GM12878 (cell line): ENCODE measurements at regions not wholly inside any gene's neighbourhood (a gene's known extent, or its start where the extent isn't known, plus 50 kb on each side); places are given as distances from the start of the nearest gene placed in this dataset.

Experiments
- EZH2 ChIP-seq: IDR thresholded peaks from 2 replicates; pipeline ENCODE4 v1.6.1; 2012; ENCODE audit warnings: low read depth, mild to moderate bottlenecking, control low read depth, inconsistent platforms, low read length, borderline replicate concordance; ENCODE audit not compliant: control insufficient read depth
- KAT2A ChIP-seq: conservative IDR thresholded peaks from 2 replicates; pipeline ENCODE4 v1.6.1; 2011; ENCODE audit warnings: low read depth, low read length; ENCODE audit not compliant: control insufficient read depth
- LARP7 ChIP-seq: fragments of 450-650 bp; IDR thresholded peaks from 2 replicates; pipeline ENCODE4 v1.6.1; 2017; ENCODE audit warnings: mild to moderate bottlenecking
- NKRF ChIP-seq: fragments of 450-650 bp; conservative IDR thresholded peaks from 2 replicates; pipeline ENCODE4 v1.6.1; 2017; ENCODE audit warnings: mild to moderate bottlenecking, moderate library complexity
- RAD51 ChIP-seq: fragments of 450-650 bp; IDR thresholded peaks from 2 replicates; pipeline ENCODE4 v1.6.1; 2016; ENCODE audit warnings: moderate library complexity, mild to moderate bottlenecking, inconsistent platforms
- RFX5 ChIP-seq: IDR thresholded peaks from 2 replicates; pipeline ENCODE4 v1.6.1; 2011; ENCODE audit warnings: low read depth, low read length, improper control_type of control experiment
- SPI1 ChIP-seq: IDR thresholded peaks from 2 replicates; pipeline ENCODE4 v1.6.1; 2011; ENCODE audit warnings: low read depth, mild to moderate bottlenecking, low read length, moderate library complexity, borderline replicate concordance; ENCODE audit not compliant: insufficient read depth
- TCF7 ChIP-seq: IDR thresholded peaks from 2 replicates; pipeline ENCODE4 v1.6.1; 2014; ENCODE audit warnings: antibody characterized with exemption, borderline replicate concordance
- TF ChIP-seq, protein P1 (sequence below), 3 experiments: IDR thresholded peaks in 2 of 3; conservative IDR thresholded peaks in 1 of 3; 2 replicates each; pipeline ENCODE4 v1.5.1; 2011; ENCODE audit warnings: low read depth in 3 of 3, low read length in 3 of 3, mild to moderate bottlenecking in 3 of 3, control low read depth in 2 of 3, moderate library complexity in 2 of 3, inconsistent platforms in 1 of 3, mixed read lengths in 1 of 3; ENCODE audit not compliant: control insufficient read depth in 2 of 3, insufficient read depth in 1 of 3; ENCODE audit errors: extremely low read depth in 1 of 3
- TF ChIP-seq, protein P2 (sequence below): fragments of 450-650 bp; IDR thresholded peaks from 2 replicates; pipeline ENCODE4 v1.6.1; 2018; ENCODE audit warnings: mild to moderate bottlenecking, low read depth, moderate library complexity; ENCODE audit not compliant: partially characterized antibody
- TF ChIP-seq, protein P3 (sequence below): IDR thresholded peaks from 2 replicates; pipeline ENCODE4 v1.6.1; 2011; ENCODE audit warnings: low read depth, low read length, improper control_type of control experiment, borderline replicate concordance

DNA sequence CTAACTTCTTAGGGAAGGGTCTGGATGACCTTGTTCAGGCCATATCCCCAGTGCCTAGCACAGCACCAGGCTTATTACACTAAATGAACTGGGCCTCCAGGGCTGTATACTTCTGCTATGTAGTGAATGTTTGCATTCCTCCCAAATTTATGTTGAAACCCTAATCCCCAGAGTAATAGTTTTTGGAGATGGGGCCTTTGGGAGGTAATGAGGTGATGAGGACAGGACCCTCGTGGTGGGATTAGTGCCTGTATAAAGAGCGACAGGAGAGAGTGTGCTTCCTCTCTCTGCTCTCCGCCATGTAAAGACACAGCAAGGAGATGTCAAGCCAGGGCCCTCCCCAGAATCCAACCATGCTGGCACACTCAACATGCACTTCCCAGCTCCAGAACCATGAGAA lies 148.3 kb downstream of the SEC61B start:
- TF ChIP-seq RFX5 (no peak), EZH2 (no peak), SPI1 (no peak), LARP7 (no peak), TCF7 (no peak), RAD51 (no peak), NKRF (no peak), KAT2A (no peak)
- TF ChIP-seq, protein P1, sequence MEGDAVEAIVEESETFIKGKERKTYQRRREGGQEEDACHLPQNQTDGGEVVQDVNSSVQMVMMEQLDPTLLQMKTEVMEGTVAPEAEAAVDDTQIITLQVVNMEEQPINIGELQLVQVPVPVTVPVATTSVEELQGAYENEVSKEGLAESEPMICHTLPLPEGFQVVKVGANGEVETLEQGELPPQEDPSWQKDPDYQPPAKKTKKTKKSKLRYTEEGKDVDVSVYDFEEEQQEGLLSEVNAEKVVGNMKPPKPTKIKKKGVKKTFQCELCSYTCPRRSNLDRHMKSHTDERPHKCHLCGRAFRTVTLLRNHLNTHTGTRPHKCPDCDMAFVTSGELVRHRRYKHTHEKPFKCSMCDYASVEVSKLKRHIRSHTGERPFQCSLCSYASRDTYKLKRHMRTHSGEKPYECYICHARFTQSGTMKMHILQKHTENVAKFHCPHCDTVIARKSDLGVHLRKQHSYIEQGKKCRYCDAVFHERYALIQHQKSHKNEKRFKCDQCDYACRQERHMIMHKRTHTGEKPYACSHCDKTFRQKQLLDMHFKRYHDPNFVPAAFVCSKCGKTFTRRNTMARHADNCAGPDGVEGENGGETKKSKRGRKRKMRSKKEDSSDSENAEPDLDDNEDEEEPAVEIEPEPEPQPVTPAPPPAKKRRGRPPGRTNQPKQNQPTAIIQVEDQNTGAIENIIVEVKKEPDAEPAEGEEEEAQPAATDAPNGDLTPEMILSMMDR (IDR thresholded peaks at IDR 0.05 in 2 of 3, conservative IDR thresholded peaks at IDR 0.05 in 1 of 3; ENCODE audit: control insufficient read depth in 2 of 3, extremely low read depth in 1 of 3, insufficient read depth in 1 of 3, low read depth in 3 of 3, low read length in 3 of 3) = no peak
- TF ChIP-seq, protein P2, sequence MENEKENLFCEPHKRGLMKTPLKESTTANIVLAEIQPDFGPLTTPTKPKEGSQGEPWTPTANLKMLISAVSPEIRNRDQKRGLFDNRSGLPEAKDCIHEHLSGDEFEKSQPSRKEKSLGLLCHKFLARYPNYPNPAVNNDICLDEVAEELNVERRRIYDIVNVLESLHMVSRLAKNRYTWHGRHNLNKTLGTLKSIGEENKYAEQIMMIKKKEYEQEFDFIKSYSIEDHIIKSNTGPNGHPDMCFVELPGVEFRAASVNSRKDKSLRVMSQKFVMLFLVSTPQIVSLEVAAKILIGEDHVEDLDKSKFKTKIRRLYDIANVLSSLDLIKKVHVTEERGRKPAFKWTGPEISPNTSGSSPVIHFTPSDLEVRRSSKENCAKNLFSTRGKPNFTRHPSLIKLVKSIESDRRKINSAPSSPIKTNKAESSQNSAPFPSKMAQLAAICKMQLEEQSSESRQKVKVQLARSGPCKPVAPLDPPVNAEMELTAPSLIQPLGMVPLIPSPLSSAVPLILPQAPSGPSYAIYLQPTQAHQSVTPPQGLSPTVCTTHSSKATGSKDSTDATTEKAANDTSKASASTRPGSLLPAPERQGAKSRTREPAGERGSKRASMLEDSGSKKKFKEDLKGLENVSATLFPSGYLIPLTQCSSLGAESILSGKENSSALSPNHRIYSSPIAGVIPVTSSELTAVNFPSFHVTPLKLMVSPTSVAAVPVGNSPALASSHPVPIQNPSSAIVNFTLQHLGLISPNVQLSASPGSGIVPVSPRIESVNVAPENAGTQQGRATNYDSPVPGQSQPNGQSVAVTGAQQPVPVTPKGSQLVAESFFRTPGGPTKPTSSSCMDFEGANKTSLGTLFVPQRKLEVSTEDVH = no peak
- TF ChIP-seq, protein P3, sequence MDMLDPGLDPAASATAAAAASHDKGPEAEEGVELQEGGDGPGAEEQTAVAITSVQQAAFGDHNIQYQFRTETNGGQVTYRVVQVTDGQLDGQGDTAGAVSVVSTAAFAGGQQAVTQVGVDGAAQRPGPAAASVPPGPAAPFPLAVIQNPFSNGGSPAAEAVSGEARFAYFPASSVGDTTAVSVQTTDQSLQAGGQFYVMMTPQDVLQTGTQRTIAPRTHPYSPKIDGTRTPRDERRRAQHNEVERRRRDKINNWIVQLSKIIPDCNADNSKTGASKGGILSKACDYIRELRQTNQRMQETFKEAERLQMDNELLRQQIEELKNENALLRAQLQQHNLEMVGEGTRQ = no peak
